Activated naive CD8-positive, alpha-beta T cell treated with anti-CD3 and anti-CD28 coated beads, Interleukin-2, amount 10 ng/mL, durations not matched to agents 7 days and 5 days (primary cell): ENCODE measurements at regions not wholly inside any gene's neighbourhood (a gene's known extent, or its start where the extent isn't known, plus 50 kb on each side); places are given as distances from the start of the nearest gene placed in this dataset.
"Not testable (repeated sequence)": the region's sequence is repeated elsewhere in the genome, so short reads cannot be mapped to it uniquely, and the experiment has no call there.

Experiments
- ATAC-seq: fragments of 150-1000 bp; cut with Tn5 transposase; one replicate; pipeline ENCODE4 v1.10.0; 2021; ENCODE audit warnings: low read depth, moderate library complexity
- POLR2A ChIA-PET: fragments of 350-600 bp; sonication (Branson Sonifier 250); formaldehyde crosslinking; loops from one replicate; lab custom pipeline; 2021; ENCODE audit warnings: antibody characterized with exemption; lab: Charles Lee
- DNase-seq: peaks from one replicate; pipeline ENCODE4 v3.0.0; 2021
- H3K27ac Mint-ChIP-seq: one replicate; pipeline ENCODE4 v1.8.0; 2022; ENCODE audit warnings: mild to moderate bottlenecking, mixed read lengths
- H3K27me3 Mint-ChIP-seq: one replicate; pipeline ENCODE4 v1.8.0; 2022; ENCODE audit warnings: mild to moderate bottlenecking, moderate library complexity, mixed read lengths
- H3K36me3 Mint-ChIP-seq: one replicate; pipeline ENCODE4 v1.8.0; 2021; ENCODE audit warnings: mild to moderate bottlenecking, mixed read lengths
- H3K4me1 Mint-ChIP-seq: one replicate; pipeline ENCODE4 v1.8.0; 2021; ENCODE audit warnings: mixed read lengths
- H3K4me3 Mint-ChIP-seq: one replicate; pipeline ENCODE4 v1.8.0; 2022; ENCODE audit warnings: mild to moderate bottlenecking, moderate library complexity, mixed read lengths
- H3K9me3 Mint-ChIP-seq: one replicate; pipeline ENCODE4 v1.8.0; 2021; ENCODE audit warnings: mixed read lengths

DNA sequence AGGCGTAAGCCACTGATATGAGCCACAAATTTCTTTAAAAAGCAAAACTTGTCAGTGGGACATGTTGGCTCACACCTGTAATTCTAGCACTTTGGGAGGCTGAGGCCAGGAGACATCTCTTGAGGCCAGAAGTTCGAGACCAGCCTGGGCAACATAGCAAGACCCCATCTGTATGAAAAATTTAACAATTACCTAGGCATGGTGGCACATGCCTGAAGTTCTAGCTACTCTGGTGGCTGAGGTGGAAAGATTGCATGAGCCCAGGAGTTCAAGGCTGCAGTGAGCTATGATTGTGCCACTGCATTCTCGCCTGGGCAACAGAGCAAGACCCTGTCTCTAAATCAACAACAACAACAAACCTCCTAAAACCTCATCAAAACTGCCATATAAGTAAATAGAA lies 147.6 kb upstream of the BARHL2 start:
- ATAC-seq = no peak
- H3K27ac Mint-ChIP-seq = no peak overlapping the region
- H3K4me1 Mint-ChIP-seq = no peaks in the 10 kb centered on the region
- H3K4me3 Mint-ChIP-seq = no peak overlapping the region
- peaks cover 5% of the 10 kb centered on the region for H3K27me3 Mint-ChIP-seq
- DNase-seq = no peak
- POLR2A ChIA-PET = no interaction called here
- no peaks in the 10 kb centered on the region for H3K36me3 Mint-ChIP-seq
- peaks cover 2% of the 10 kb centered on the region for H3K9me3 Mint-ChIP-seq

DNA sequence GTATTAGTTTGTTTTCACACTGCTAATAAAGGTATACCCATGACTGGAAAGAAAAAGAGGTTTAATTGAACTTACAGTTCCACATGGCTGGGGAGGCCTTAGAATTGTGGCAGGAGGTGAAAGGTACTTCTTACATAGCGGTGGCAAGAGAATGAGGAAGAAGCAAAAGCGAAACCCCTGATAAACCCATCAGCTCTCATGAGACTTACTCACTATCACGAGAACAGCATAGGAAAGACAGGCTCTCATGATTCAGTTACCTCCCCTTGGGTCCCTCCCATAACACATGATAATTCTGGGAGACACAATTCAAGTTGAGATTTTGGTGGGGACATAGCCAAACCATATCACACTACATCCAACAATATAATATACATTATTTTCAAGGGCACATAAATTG lies 145.7 kb upstream of the BARHL2 start:
- POLR2A ChIA-PET = no interaction called here
- Mint-ChIP-seq H3K4me1 (no peaks in the 10 kb centered on the region), H3K9me3 (peaks cover 2% of the 10 kb centered on the region), H3K27ac (no peak overlapping the region), H3K4me3 (no peak overlapping the region), H3K36me3 (no peaks in the 10 kb centered on the region), H3K27me3 (peaks cover 6% of the 10 kb centered on the region)
- ATAC-seq = no peak
- DNase-seq = no peak

DNA sequence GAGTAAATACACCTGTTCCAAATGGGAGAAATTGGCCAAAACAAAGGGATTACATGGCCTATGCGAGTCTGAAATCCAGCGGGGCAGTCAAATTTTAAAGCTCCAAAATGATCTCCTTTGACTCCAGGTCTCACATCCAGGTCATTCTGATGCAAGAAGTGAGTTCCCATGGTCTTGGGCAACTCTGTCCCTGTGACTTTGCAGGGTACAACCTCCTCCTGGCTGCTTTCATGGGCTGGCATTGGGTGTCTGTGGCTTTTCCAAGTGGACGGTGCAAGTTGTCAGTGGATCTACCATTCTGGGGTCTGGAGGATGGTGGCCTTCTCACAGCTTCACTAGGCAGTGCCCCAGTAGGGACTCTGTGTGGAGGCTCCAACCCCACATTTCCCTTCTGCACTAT lies 144.3 kb upstream of the BARHL2 start:
- H3K27ac Mint-ChIP-seq, H3K9me3 Mint-ChIP-seq, H3K4me1 Mint-ChIP-seq, POLR2A ChIA-PET, ATAC-seq, H3K4me3 Mint-ChIP-seq, DNase-seq, H3K36me3 Mint-ChIP-seq, H3K27me3 Mint-ChIP-seq: not testable (repeated sequence)

DNA sequence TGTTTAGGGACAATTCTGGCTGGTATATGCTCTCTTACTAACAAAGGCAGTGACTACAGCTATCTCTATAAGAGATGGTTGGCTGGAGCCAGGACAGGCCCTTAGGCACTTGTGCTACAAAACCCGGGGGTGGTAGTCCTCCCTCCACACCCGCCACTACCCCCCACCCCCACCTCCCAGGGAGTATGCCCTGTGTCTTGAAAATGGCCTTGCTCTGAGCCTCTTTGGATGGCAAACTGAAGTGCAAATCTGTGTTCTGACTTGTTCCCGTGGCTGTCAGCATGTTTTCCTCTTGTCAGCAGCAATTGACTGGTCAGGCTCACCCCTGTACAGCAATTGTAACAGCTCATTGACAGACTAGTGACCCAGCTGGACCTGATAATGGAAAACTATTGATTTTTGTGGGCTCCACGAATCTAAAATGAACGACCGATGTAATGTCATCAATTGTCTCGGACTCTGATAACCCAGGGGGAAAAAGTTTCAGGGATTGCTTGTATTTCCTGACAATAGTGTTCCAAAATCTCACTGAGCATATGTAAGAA lies 139.4 kb upstream of the BARHL2 start:
- DNase-seq (no peak), ATAC-seq (no peak)
- Mint-ChIP-seq H3K9me3 (peaks cover 2% of the 10 kb centered on the region), H3K4me1 (peaks cover 5% of the 10 kb centered on the region), H3K4me3 (no peak overlapping the region), H3K36me3 (no peaks in the 10 kb centered on the region), H3K27me3 (peaks cover 22% of the 10 kb centered on the region), H3K27ac (no peak overlapping the region)
- POLR2A ChIA-PET = no interaction called here

DNA sequence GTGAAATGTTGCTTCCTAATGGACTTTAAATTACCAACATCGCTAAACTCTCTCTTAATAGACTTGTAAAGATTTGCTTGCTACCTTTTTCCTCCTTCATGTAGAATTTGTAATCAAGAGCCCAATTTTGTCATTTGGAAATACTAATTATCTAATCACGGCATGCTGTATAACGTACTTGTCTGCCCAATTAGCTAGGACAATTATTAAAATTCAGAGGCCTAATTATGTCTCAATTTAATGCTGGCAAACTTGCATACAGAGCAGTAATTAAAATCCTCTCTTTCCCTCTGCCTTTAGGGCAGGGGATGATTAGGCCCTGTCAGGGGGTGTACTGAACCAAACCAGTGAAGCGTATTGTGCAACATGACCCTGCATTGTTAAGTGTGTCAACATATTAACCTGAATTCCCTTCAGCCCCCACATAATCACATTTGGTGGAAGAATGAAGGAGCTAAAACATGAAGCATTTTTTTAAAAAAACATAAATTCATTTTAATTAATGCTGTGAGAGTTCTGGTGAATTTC lies 137.4 kb upstream of the BARHL2 start:
- Mint-ChIP-seq H3K4me1 (peaks cover 11% of the 10 kb centered on the region), H3K4me3 (no peak overlapping the region), H3K36me3 (no peaks in the 10 kb centered on the region), H3K9me3 (no peaks in the 10 kb centered on the region), H3K27ac (no peak overlapping the region), H3K27me3 (peaks cover 35% of the 10 kb centered on the region)
- no peak for ATAC-seq
- DNase-seq = no peak
- POLR2A ChIA-PET = no interaction called here

DNA sequence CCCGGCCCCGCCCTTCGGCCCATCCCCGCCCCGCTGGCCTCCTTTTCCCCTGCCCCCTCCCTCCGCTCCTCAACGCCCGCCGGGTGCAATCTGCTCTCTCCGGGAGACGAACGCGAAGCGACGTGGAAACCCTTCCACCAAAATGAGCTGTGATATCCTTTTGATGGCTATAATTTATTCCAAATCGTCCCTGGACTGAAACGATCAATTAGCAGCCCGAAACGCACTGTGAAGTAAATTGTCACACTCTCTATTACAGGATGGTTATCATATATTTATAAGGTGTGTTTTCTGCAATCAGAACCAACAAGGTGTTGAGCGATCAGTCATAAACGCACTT lies 134.6 kb upstream of the BARHL2 start:
- H3K4me1 Mint-ChIP-seq = peaks cover 11% of the 10 kb centered on the region
- H3K36me3 Mint-ChIP-seq = no peaks in the 10 kb centered on the region
- DNase-seq (no peak), ATAC-seq (peak; percentile 5)
- peaks cover 49% of the 10 kb centered on the region for H3K27me3 Mint-ChIP-seq
- peak overlapping the region; percentile 79 for H3K4me3 Mint-ChIP-seq
- H3K9me3 Mint-ChIP-seq = no peaks in the 10 kb centered on the region
- POLR2A ChIA-PET = no interaction called here
- no peak overlapping the region for H3K27ac Mint-ChIP-seq

DNA sequence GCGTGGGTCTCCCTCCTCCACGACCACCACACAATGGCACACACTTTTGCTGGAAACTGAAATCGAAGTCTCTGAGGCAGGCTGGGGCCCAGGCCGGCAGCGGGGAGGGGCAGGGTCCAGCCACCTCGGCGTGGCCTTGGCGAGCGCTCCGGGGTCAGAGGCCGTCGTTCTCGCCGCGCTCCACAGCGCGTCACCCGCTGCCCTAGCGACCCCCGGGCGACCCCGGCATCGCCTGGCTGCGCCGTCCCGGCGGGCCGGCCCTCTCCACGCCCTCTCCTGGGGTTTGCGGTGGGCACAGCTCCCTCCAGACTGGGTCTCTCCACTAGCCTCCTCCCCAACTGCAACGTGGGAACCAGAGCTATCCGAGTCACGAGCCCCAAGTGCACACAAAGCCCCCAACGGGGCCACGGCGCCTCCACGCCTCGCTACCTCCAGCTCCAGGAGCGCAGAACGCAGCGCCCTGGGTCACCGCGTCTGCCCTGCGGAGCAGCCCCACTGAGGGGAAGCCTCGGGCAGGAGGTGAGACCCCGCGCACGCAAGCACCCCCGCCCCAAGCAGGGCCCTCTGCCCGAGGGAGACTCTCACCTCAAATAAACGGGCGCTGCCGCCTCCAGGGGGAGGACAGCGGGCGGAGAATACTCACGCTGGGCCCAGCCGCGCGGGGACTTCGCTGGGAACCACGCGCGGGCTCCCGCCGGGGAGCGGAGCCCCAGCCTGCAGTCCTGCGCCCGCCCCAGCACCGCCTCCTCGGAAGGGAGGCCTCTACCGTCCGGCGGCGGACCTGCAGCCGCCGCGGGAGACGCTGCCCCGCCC lies 134.0 kb upstream of the BARHL2 start:
- Mint-ChIP-seq H3K9me3 (no peaks in the 10 kb centered on the region), H3K27me3 (peaks cover 49% of the 10 kb centered on the region), H3K4me1 (peaks cover 11% of the 10 kb centered on the region), H3K4me3 (peak overlapping the region; percentile 80), H3K27ac (no peak overlapping the region), H3K36me3 (no peaks in the 10 kb centered on the region)
- POLR2A ChIA-PET = interaction anchor here (1.4 kb wide), 1 partner anchor 13 kb away, joined by 3 read pairs; no protein-coding TSS in a partner anchor
- ATAC-seq (peak; percentile 97), DNase-seq (peak; percentile 83)

DNA sequence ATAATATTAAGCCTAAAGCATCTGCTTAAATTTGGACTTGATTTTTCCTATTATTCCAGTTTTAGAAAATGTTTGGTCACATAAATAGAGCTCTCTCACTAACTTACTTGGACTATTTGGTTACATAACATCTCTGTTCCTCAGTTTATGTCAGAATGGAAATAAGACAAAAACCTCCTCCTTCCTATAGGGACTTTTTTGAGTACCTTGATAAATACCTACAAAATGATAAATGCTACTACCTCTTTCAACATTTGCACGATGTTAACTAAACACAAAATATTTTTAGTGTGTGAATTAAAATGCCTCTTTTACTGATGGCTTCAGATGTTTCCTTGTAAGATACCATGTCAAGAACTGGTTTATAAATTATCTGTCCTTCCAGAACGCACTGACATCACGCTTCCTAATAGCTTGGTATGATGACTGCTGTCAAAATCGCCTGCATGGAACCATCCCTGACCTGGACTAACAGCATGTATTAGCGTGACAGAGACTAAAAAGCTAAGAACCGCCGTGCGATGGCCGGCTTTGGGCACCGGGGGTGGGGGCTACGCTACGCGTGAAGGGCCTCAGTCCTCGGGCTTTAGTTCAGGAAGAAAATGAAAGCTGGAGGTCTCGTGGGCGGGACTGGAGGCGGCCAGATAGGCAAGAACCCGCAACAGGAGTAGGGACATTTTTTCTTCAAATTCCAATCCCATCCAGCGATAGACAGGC lies 133.2 kb upstream of the BARHL2 start:
- Mint-ChIP-seq H3K27ac (no peak overlapping the region), H3K4me3 (peak overlapping the region; percentile 80), H3K27me3 (peaks cover 51% of the 10 kb centered on the region), H3K36me3 (no peaks in the 10 kb centered on the region), H3K9me3 (no peaks in the 10 kb centered on the region), H3K4me1 (peaks cover 11% of the 10 kb centered on the region)
- peak; percentile 36 for DNase-seq
- no peak for ATAC-seq
- POLR2A ChIA-PET = interaction anchor here (1.4 kb wide), 1 partner anchor 12 kb away, joined by 3 read pairs; no protein-coding TSS in a partner anchor

DNA sequence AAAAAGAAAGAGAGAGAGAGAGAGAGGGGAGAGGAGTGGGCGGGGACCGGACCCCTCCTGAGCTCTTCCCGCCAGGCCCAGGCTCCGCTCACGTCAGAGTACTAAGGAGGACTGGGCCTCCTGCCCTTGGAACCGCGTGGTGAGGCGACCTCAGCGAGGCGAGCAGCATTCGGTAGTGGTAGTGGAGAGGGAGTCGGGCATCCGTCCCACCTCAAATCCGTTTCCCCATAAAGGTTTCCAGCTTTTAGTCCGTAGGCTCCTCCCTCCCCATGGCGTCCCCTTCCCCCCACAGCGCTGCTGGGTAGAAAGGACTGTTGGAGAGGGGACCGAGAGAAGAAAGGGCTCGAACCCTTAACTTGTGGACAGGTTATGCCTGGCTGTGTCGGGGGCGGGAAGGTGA lies 124.4 kb upstream of the BARHL2 start:
- Mint-ChIP-seq H3K4me3 (no peak overlapping the region), H3K9me3 (peaks cover 3% of the 10 kb centered on the region), H3K27me3 (peaks cover 74% of the 10 kb centered on the region), H3K36me3 (no peaks in the 10 kb centered on the region), H3K4me1 (peaks cover 2% of the 10 kb centered on the region), H3K27ac (no peak overlapping the region)
- ATAC-seq (no peak), DNase-seq (no peak)
- POLR2A ChIA-PET = interaction anchor here (0.7 kb wide), 1 partner anchor 112 kb away, joined by 5 read pairs; no protein-coding TSS in a partner anchor

DNA sequence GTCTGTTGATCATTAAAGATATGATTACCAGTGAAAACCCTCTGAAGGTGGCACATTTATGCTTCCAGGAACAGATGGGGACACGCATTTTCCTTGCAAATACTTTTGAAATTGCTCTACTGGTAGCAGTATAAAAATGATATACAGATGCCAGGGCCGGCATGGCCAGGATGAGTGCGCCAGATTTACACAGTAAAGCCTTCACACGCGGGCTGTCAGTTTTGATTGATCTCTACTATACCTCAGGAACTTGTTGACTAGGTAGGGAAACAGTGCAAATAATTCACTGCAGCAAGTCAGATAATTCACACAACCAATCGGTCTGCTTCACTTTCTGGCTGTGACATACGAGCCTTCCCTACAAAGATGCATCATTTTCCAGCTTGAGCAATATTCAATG lies 123.2 kb upstream of the BARHL2 start:
- Mint-ChIP-seq H3K27ac (no peak overlapping the region), H3K4me1 (peaks cover 4% of the 10 kb centered on the region), H3K9me3 (peaks cover 4% of the 10 kb centered on the region), H3K4me3 (no peak overlapping the region), H3K36me3 (no peaks in the 10 kb centered on the region), H3K27me3 (peaks cover 79% of the 10 kb centered on the region)
- ATAC-seq (no peak), DNase-seq (no peak)
- POLR2A ChIA-PET = no interaction called here

DNA sequence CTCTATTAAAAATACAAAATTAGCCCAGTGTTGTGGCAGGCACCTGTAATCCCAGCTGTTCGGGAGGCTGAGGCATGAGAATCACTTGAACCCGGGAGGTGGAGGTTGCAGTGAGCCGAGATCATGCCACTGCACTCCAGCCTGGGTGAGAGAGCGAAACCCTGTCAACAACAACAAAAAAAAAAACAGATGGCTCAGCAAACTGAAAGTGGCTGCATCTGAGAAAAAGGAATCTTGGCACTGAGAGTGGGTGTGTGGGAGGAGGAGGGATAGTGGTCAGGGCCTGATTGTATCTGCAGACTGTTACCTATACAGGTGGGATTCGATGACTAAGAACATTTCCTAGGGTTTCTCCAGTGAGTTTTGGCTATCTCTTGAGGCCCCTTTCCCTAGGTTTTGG lies 122.2 kb upstream of the BARHL2 start:
- DNase-seq (no peak), ATAC-seq (no peak)
- no peak overlapping the region for H3K27ac Mint-ChIP-seq
- no peaks in the 10 kb centered on the region for H3K36me3 Mint-ChIP-seq
- H3K4me1 Mint-ChIP-seq = peaks cover 9% of the 10 kb centered on the region
- no peak overlapping the region for H3K4me3 Mint-ChIP-seq
- peaks cover 4% of the 10 kb centered on the region for H3K9me3 Mint-ChIP-seq
- peaks cover 85% of the 10 kb centered on the region for H3K27me3 Mint-ChIP-seq
- POLR2A ChIA-PET = no interaction called here

DNA sequence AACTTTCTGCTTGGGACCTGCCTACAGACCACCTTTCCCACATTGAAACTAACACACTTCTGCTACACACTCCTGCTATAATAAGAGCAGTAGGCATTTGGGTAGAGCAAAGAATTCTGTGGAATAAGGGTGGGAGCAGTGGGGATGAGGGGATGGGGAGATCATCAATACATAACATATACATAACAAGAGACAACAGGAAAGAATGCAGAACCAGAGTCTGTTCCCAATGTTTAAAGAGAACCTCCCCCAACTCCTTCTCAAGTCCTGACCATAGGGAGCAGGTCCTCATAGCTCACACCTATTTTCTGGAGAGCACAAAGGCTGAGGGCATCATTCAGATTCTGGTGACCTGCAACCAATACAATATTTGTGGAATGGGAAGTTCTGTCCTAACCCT lies 121.6 kb upstream of the BARHL2 start:
- DNase-seq (no peak), ATAC-seq (no peak)
- H3K4me1 Mint-ChIP-seq = peaks cover 10% of the 10 kb centered on the region
- H3K4me3 Mint-ChIP-seq = no peak overlapping the region
- peaks cover 89% of the 10 kb centered on the region for H3K27me3 Mint-ChIP-seq
- H3K9me3 Mint-ChIP-seq = peaks cover 4% of the 10 kb centered on the region
- no peak overlapping the region for H3K27ac Mint-ChIP-seq
- no peaks in the 10 kb centered on the region for H3K36me3 Mint-ChIP-seq
- POLR2A ChIA-PET = interaction anchor here (1.0 kb wide), 1 partner anchor 12 kb away, joined by 3 read pairs; no protein-coding TSS in a partner anchor

DNA sequence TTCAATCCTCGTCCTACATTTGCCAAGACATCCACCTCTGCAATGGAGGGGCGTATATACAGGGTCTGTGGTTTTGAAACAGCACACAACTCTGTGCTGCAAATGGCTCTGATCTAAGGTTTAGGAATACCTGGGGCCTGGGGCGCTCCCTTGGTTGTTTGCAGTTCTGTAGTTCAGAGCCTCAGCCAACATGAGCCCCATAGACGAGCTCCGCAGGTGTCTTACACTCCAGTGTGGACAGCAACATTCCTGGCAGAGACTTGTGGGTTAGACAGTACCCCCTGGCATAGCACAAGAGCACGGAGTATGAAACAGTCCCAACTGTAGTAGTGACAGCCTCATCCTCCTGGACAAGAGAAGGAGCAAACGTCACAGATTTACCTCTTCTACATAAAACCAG lies 120.3 kb upstream of the BARHL2 start:
- ATAC-seq = no peak
- H3K4me1 Mint-ChIP-seq = peaks cover 10% of the 10 kb centered on the region
- peaks cover 4% of the 10 kb centered on the region for H3K9me3 Mint-ChIP-seq
- peaks cover 89% of the 10 kb centered on the region for H3K27me3 Mint-ChIP-seq
- H3K4me3 Mint-ChIP-seq = no peak overlapping the region
- no peaks in the 10 kb centered on the region for H3K36me3 Mint-ChIP-seq
- no peak for DNase-seq
- POLR2A ChIA-PET = interaction anchor here (0.6 kb wide), 1 partner anchor 118 kb away, joined by 6 read pairs; no protein-coding TSS in a partner anchor
- H3K27ac Mint-ChIP-seq = no peak overlapping the region
